GM19452 (cell line): ENCODE measurements at regions not wholly inside any gene's neighbourhood (a gene's known extent, or its start where the extent isn't known, plus 50 kb on each side); places are given as distances from the start of the nearest gene placed in this dataset.

Experiments used
- ATAC-seq: cut with Tn5 transposase; IDR thresholded peaks from one replicate; pipeline ENCODE4 v1.9.1; 2021; ENCODE audit not compliant: unreplicated experiment

- no peak for ATAC-seq
Measured at GRCh38 chr6:19757036-19757435, 80.1 kb upstream of the ID4 start.

DNA sequence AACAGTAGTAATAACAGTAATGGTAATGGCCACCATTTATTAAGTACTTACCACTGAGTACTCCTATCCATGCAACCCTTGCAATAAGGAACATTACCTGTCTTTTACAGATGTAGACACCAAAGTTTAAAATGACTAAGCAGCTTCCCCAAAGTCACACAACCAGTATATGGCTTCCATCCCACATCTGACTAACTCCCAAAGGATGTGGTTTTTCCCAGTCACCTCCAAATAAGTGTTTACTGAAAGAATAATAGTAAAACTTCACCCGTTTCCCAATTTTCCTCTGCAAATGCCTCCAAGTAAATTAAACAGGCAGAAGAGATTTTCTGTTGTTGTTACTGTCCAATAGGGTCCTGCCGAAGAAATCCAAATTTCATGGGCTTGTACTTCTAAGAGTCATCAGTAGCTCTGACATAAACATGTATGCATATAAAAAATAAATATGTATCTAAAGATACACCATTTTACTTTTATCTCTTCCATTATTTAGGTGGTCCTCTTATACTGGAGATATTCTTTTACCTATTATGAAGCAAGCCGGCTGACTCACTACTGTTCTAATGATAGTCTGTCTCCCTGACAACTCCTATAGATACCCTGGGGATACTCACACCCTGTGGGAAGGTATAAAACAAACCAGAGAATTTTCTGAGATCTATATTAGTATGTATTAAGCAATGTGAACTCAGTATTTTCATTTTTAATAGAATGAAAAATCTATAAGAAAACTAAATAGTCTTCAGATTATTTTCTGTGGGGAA is 77.9 kb upstream of the ID4 start:
- ATAC-seq = no peak

- no peak for ATAC-seq
Measured at GRCh38 chr6:19761121-19761520, 76.0 kb upstream of the ID4 start.

DNA sequence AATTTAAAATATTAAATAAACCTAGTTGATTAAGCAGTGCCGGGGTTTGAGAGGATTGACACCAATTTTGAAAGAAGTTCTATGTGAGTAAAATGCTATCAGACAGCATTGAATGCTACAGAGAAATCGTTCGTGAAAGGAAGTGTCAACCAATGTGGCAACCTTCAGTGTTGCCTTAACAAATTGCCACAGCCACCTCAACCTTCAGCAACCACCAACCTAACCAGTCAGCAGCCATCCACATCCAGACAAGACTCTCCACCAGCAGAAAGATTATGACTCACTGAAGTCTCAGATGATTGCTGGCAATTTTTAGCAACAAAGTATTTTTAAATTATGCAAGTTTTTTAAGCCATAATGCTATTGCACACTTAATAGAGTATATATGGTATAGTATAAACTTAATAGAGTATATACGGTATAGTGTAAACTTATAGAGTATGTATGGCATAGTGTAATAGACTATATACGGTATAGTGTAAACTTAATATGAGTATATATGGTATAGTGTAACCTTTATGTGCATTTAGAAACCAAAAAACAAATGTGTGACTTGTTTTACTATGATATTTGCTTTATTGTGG is 65.3 kb upstream of the ID4 start:
- no peak for ATAC-seq

- ATAC-seq = no peak
Measured at GRCh38 chr6:19772891-19773290, 64.3 kb upstream of the ID4 start.

- ATAC-seq = no peak
Measured at GRCh38 chr6:19781269-19781668, 55.9 kb upstream of the ID4 start.

DNA sequence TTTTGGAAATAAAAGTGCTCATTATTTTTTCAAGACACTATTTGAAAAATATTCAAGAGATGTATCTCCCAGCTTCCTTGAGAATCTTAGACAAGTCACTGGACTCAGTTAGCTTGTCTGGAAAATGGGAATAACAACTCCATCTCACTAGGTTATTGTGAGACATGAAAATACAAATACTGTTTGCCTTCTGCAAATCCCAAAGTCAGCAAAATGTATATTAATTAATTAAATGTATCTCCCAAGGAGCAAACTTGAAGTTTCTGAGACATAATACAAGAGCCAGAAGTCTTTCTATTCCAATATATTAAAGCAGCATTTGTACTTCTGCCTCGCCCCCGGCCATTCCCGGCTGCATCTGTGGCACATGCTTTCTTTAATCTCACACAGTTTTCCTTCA is 54.6 kb upstream of the ID4 start:
- ATAC-seq = no peak
